Liver (tissue), 8 donors: ENCODE measurements at regions not wholly inside any gene's neighbourhood (a gene's known extent, or its start where the extent isn't known, plus 50 kb on each side); places are given as distances from the start of the nearest gene placed in this dataset.

Experiments used
- DNase-seq: peaks from one replicate; pipeline ENCODE4 v3.0.0-alpha.2; 2017; ENCODE audit warnings: low spot score
- H3K27ac ChIP-seq, 2 donors: one replicate each; pipeline ENCODE4 v1.7.0; 2013; ENCODE audit warnings: inconsistent platforms in 2 of 2, low read length in 2 of 2, control low read depth in 1 of 2, low read depth in 1 of 2, mild to moderate bottlenecking in 1 of 2
- H3K27me3 ChIP-seq, 4 donors: one replicate each; pipeline versions ENCODE4 v1.6.1 to v1.7.0; 2013; ENCODE audit warnings: low read length in 3 of 4, inconsistent platforms in 1 of 4, mild to moderate bottlenecking in 1 of 4, moderate library complexity in 1 of 4; ENCODE audit not compliant: control insufficient read depth in 4 of 4, insufficient read depth in 4 of 4
- H3K36me3 ChIP-seq, 4 donors: one replicate each; pipeline versions ENCODE4 v1.6.1 to v1.7.0; 2013; ENCODE audit warnings: low read length in 3 of 4, mild to moderate bottlenecking in 3 of 4, low read depth in 1 of 4, moderate library complexity in 1 of 4; ENCODE audit not compliant: control insufficient read depth in 4 of 4, insufficient read depth in 3 of 4
- H3K4me1 ChIP-seq, 4 donors: one replicate each; pipeline versions ENCODE4 v1.6.1 to v1.7.0; 2013; ENCODE audit warnings: low read length in 3 of 4, mild to moderate bottlenecking in 3 of 4, moderate library complexity in 1 of 4; ENCODE audit not compliant: control insufficient read depth in 4 of 4, insufficient read depth in 4 of 4
- H3K4me3 ChIP-seq, 3 donors: one replicate each; pipeline versions ENCODE4 v1.6.1 to v1.7.0; 2013; ENCODE audit warnings: low read length in 3 of 3, control low read depth in 1 of 3, low read depth in 1 of 3, mild to moderate bottlenecking in 1 of 3
- H3K9ac ChIP-seq, 2 donors: one replicate each; pipeline ENCODE4 v1.7.0; 2013; ENCODE audit warnings: low read length in 2 of 2, mild to moderate bottlenecking in 2 of 2, moderate library complexity in 2 of 2, control low read depth in 1 of 2, low read depth in 1 of 2
- H3K9me3 ChIP-seq, 4 donors: one replicate each; pipeline versions ENCODE4 v1.6.1 to v1.7.0; 2013; ENCODE audit warnings: low read length in 3 of 4; ENCODE audit not compliant: control insufficient read depth in 4 of 4
- EGR1 ChIP-seq, 2 donors: IDR thresholded peaks; 2 replicates each; pipeline ENCODE4 v1.6.1; 2016 to 2018; ENCODE audit warnings: antibody characterized with exemption in 2 of 2, low read depth in 2 of 2
- FOXA1 ChIP-seq: IDR thresholded peaks from 2 replicates; pipeline ENCODE4 v1.6.1; 2016; ENCODE audit warnings: antibody characterized with exemption
- FOXA2 ChIP-seq: IDR thresholded peaks from 2 replicates; pipeline ENCODE4 v1.6.1; 2016; ENCODE audit warnings: antibody characterized with exemption
- GABPA ChIP-seq, 2 donors: IDR thresholded peaks in 1 of 2; conservative IDR thresholded peaks in 1 of 2; 2 replicates each; pipeline ENCODE4 v1.6.1; 2016; ENCODE audit warnings: antibody characterized with exemption in 2 of 2, mild to moderate bottlenecking in 1 of 2, moderate library complexity in 1 of 2
- HNF4G ChIP-seq: IDR thresholded peaks from 2 replicates; pipeline ENCODE4 v1.6.1; 2016; ENCODE audit warnings: antibody characterized with exemption
- JUND ChIP-seq, 2 donors: IDR thresholded peaks; 2 replicates each; pipeline ENCODE4 v1.6.1; 2016; ENCODE audit warnings: antibody characterized with exemption in 2 of 2
- NR2F2 ChIP-seq: IDR thresholded peaks from 2 replicates; pipeline ENCODE4 v1.6.1; 2016; ENCODE audit warnings: antibody characterized with exemption
- RAD21 ChIP-seq, 2 donors: IDR thresholded peaks; 2 replicates each; pipeline ENCODE4 v1.6.1; 2016; ENCODE audit warnings: antibody characterized with exemption in 2 of 2, mild to moderate bottlenecking in 2 of 2
- RXRA ChIP-seq, 2 donors: IDR thresholded peaks; 2 replicates each; pipeline ENCODE4 v1.6.1; 2017 to 2018; ENCODE audit warnings: antibody characterized with exemption in 2 of 2, mild to moderate bottlenecking in 1 of 2
- SP1 ChIP-seq: IDR thresholded peaks from 2 replicates; pipeline ENCODE4 v1.6.1; 2018; ENCODE audit warnings: antibody characterized with exemption, mild to moderate bottlenecking
- TAF1 ChIP-seq: conservative IDR thresholded peaks from 2 replicates; pipeline ENCODE4 v1.6.1; 2016; ENCODE audit warnings: antibody characterized with exemption, mild to moderate bottlenecking
- YY1 ChIP-seq: IDR thresholded peaks from 2 replicates; pipeline ENCODE4 v1.6.1; 2016; ENCODE audit warnings: antibody characterized with exemption, mild to moderate bottlenecking
- WGBS: extraction: QIAGEN DNeasy Blood & Tissue Kit; methylation state at CpG from one replicate; pipeline ENCODE4 v1.1.7; 2013; 5-methylcytosine and 5-hydroxymethylcytosine counted together
- TF ChIP-seq, protein P1 (sequence below): IDR thresholded peaks from 2 replicates; pipeline ENCODE4 v1.6.1; 2016; ENCODE audit warnings: antibody characterized with exemption
- TF ChIP-seq, protein P2 (sequence below): fragments of 150-350 bp; IDR thresholded peaks from 2 replicates; pipeline ENCODE4 v1.5.1; 2017; ENCODE audit warnings: improper control_type of control experiment, low read depth, low read length; ENCODE audit not compliant: missing input control
- TF ChIP-seq, protein P3 (sequence below): IDR thresholded peaks from 2 replicates; pipeline ENCODE4 v1.6.1; 2016; ENCODE audit warnings: antibody characterized with exemption
- TF ChIP-seq, protein P4 (sequence below): IDR thresholded peaks from 2 replicates; pipeline ENCODE4 v1.6.1; 2016; ENCODE audit warnings: antibody characterized with exemption
- donor health status: healthy.
- donor health status: healthy.
- donor health status: healthy.
- donor health status: healthy.
- donor health status: healthy.

DNA sequence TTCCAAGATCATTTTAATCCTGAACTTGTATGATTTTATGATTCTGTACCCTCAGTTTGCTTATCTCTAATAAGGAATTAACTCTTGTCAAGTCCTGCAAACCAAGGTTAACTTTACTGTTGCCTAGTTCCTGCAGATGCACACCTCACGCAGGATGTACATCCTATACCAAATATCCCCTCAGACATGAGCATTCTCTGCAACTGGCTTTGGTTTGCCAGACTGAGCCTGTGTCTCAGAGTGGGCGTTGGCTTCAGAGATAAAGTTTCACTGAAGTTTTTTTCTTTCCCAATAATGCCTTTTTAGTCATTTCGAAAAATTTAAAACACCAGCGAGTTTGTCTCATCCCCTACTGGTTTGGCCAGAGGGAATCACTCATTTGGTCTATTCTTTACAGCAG, 173.9 kb downstream of the NR2F2 start:
- Histone ChIP-seq H3K9me3 (no peaks in the 10 kb centered on the region), H3K4me1 (no peaks in the 10 kb centered on the region), H3K4me3 (no peak overlapping the region), H3K27ac (no peak overlapping the region), H3K36me3 (no peaks in the 10 kb centered on the region), H3K9ac (no peak overlapping the region), H3K27me3 (peaks cover 0 to 3% (median 0%) of the 10 kb centered on the region in 4 donors)
- no peak for DNase-seq
- TF ChIP-seq HNF4G (no peak), FOXA1 (no peak), TAF1 (no peak)
- 72% methylated on average over 4 of the region's 4 CpGs for WGBS

DNA sequence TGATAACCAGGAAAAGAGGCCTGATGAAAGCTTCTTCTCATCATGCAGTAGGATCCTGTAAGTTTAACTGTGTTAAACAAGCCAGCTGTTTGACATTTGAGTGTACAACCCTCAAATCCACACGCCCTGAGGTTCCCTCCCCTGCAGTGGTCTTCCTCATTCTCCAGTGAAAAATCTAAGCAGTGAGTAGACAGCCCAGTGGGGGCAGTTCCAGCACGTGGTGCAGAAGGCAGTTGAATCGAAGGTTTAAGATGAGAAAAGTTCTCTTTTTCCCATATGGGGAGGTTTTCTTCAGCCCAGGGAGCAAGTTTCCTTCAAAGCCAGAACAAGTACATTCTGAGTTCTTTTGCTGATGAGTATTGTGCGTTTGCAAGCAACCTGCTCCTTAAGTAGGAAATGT, 174.5 kb downstream of the NR2F2 start:
- WGBS = 63% methylated on average over 4 of the region's 4 CpGs
- no peaks in the 10 kb centered on the region for H3K36me3 ChIP-seq
- TF ChIP-seq FOXA2 = no peak
- TF ChIP-seq, protein P1, sequence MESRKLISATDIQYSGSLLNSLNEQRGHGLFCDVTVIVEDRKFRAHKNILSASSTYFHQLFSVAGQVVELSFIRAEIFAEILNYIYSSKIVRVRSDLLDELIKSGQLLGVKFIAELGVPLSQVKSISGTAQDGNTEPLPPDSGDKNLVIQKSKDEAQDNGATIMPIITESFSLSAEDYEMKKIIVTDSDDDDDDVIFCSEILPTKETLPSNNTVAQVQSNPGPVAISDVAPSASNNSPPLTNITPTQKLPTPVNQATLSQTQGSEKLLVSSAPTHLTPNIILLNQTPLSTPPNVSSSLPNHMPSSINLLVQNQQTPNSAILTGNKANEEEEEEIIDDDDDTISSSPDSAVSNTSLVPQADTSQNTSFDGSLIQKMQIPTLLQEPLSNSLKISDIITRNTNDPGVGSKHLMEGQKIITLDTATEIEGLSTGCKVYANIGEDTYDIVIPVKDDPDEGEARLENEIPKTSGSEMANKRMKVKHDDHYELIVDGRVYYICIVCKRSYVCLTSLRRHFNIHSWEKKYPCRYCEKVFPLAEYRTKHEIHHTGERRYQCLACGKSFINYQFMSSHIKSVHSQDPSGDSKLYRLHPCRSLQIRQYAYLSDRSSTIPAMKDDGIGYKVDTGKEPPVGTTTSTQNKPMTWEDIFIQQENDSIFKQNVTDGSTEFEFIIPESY = no peak
- TF ChIP-seq, protein P2, sequence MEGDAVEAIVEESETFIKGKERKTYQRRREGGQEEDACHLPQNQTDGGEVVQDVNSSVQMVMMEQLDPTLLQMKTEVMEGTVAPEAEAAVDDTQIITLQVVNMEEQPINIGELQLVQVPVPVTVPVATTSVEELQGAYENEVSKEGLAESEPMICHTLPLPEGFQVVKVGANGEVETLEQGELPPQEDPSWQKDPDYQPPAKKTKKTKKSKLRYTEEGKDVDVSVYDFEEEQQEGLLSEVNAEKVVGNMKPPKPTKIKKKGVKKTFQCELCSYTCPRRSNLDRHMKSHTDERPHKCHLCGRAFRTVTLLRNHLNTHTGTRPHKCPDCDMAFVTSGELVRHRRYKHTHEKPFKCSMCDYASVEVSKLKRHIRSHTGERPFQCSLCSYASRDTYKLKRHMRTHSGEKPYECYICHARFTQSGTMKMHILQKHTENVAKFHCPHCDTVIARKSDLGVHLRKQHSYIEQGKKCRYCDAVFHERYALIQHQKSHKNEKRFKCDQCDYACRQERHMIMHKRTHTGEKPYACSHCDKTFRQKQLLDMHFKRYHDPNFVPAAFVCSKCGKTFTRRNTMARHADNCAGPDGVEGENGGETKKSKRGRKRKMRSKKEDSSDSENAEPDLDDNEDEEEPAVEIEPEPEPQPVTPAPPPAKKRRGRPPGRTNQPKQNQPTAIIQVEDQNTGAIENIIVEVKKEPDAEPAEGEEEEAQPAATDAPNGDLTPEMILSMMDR = no peak
- TF ChIP-seq FOXA1 = no peak
- no peak for TF ChIP-seq SP1
- TF ChIP-seq RXRA (IDR thresholded peaks at IDR 0.05) = no peak
- TF ChIP-seq, protein P3, sequence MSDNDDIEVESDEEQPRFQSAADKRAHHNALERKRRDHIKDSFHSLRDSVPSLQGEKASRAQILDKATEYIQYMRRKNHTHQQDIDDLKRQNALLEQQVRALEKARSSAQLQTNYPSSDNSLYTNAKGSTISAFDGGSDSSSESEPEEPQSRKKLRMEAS = no peak
- TF ChIP-seq YY1 = no peak
- no peak for TF ChIP-seq HNF4G
- TF ChIP-seq RAD21 (IDR thresholded peaks at IDR 0.05) = no peak
- TF ChIP-seq NR2F2 = no peak
- TF ChIP-seq, protein P4, sequence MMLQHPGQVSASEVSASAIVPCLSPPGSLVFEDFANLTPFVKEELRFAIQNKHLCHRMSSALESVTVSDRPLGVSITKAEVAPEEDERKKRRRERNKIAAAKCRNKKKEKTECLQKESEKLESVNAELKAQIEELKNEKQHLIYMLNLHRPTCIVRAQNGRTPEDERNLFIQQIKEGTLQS = no peak
- TF ChIP-seq EGR1 (IDR thresholded peaks at IDR 0.05; ENCODE audit: low read depth in 2 of 2) = no peak
- TF ChIP-seq GABPA (IDR thresholded peaks at IDR 0.05 in 1 of 2, conservative IDR thresholded peaks at IDR 0.05 in 1 of 2) = no peak
- peaks cover 0 to 3% (median 0%) of the 10 kb centered on the region in 4 donors for H3K27me3 ChIP-seq
- no peak overlapping the region for H3K9ac ChIP-seq
- H3K9me3 ChIP-seq = no peaks in the 10 kb centered on the region
- no peak overlapping the region for H3K27ac ChIP-seq
- DNase-seq = no peak
- H3K4me1 ChIP-seq = no peaks in the 10 kb centered on the region
- no peak overlapping the region for H3K4me3 ChIP-seq

DNA sequence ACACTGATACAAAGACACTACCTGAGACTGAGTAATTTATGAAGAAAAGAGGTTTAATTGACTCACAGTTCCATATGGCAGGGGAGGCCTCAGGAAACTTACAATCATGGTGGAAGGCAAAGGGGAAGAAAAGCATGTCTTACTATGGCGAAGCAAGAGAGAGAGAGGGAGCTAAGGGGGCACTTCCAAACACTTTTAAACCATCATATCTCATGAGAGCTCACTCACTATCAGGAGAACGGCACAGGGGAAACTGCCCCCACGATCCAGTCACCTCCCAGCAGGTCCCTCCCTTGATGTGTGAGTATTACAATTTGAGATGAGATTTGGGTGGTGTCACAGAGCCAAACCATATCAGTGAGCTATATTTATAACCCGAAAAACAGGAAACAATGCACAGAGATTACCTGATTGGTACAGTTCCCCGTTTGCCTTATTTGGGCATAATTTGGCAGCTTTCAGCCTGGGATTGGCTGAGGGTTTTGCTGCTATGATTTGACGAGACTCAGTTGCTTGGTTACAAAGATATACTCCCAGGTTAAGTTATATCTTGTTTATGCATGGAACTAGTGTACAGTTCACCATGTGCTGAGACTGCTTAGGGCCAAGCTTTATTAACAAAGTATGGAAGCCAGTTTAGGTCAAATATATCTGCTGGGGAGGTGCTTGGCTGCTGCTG, 184.2 kb downstream of the NR2F2 start:
- Histone ChIP-seq H3K4me3 (no peak overlapping the region), H3K27me3 (peaks cover 0 to 7% (median 0%) of the 10 kb centered on the region in 4 donors), H3K27ac (no peak overlapping the region), H3K36me3 (no peaks in the 10 kb centered on the region), H3K9me3 (no peaks in the 10 kb centered on the region), H3K4me1 (no peaks in the 10 kb centered on the region), H3K9ac (no peak overlapping the region)
- DNase-seq = no peak
- WGBS = 63% methylated on average over 6 of the region's 6 CpGs
- TF ChIP-seq FOXA2 (no peak), SP1 (no peak), JUND (IDR thresholded peaks at IDR 0.05) (no peak), YY1 (no peak), HNF4G (no peak), FOXA1 (no peak)
- TF ChIP-seq, protein P3 = no peak
- TF ChIP-seq, protein P1 = no peak
- TF ChIP-seq, protein P2 = no peak
